Thyroid gland (tissue), 4 donors: ENCODE measurements at regions not wholly inside any gene's neighbourhood (a gene's known extent, or its start where the extent isn't known, plus 50 kb on each side); places are given as distances from the start of the nearest gene placed in this dataset.
"Not testable (repeated sequence)": the region's sequence is repeated elsewhere in the genome, so short reads cannot be mapped to it uniquely, and the experiment has no call there.

Source experiments
- DNase-seq, 2 donors: peaks; one replicate each; pipeline ENCODE4 v3.0.0-alpha.2; 2019
- H3K27ac ChIP-seq, 3 donors: fragments of 200-600 bp; sonication (generic); 1 replicate in 2 of 3; 2 replicates in 1 of 3; pipeline ENCODE4 v1.5.1; 2016 to 2019; ENCODE audit warnings: mild to moderate bottlenecking in 1 of 3, moderate library complexity in 1 of 3
- H3K27me3 ChIP-seq: fragments of 200-600 bp; sonication (generic); one replicate; pipeline ENCODE4 v1.5.1; 2019
- H3K36me3 ChIP-seq, 2 donors: fragments of 200-600 bp; sonication (generic); one replicate each; pipeline ENCODE4 v1.5.1; 2016 to 2019
- H3K4me1 ChIP-seq, 2 donors: fragments of 200-600 bp; sonication (generic); one replicate each; pipeline ENCODE4 v1.5.1; 2017 to 2019
- H3K4me3 ChIP-seq, 3 donors: fragments of 200-600 bp; sonication (generic); replicated peaks in 1 of 3; 1 replicate in 2 of 3; 2 replicates in 1 of 3; pipeline ENCODE4 v1.5.1; 2016; ENCODE audit warnings: mild to moderate bottlenecking in 1 of 3
- H3K9me3 ChIP-seq: fragments of 200-600 bp; sonication (generic); one replicate; pipeline ENCODE4 v1.5.1; 2017
- POLR2A ChIP-seq, 2 donors: fragments of 450-650 bp; IDR thresholded peaks; one replicate each; pipeline ENCODE4 v1.6.1; 2017; ENCODE audit warnings: antibody characterized with exemption in 2 of 2, mild to moderate bottlenecking in 2 of 2, moderate library complexity in 1 of 2
- WGBS, 2 donors: methylation state at CpG; one replicate each; pipeline ENCODE4 v1.1.5; 2017; 5-methylcytosine and 5-hydroxymethylcytosine counted together
- intact Hi-C: fragments of 100-400 bp; cut with DNase I; formaldehyde crosslinking; loops from one replicate; pipeline ENCODE4 v1.15.1; 2023
- TF ChIP-seq, protein P1 (sequence below), 6 experiments: fragments of 200-600 bp in 3 of 6; fragments of 450-650 bp in 3 of 6; sonication (generic) in 3 of 6; IDR thresholded peaks; one replicate each; pipeline ENCODE4 v1.5.1; 2016 to 2019; ENCODE audit warnings: antibody characterized with exemption in 6 of 6, mild to moderate bottlenecking in 2 of 6, inconsistent platforms in 1 of 6, moderate library complexity in 1 of 6

DNA sequence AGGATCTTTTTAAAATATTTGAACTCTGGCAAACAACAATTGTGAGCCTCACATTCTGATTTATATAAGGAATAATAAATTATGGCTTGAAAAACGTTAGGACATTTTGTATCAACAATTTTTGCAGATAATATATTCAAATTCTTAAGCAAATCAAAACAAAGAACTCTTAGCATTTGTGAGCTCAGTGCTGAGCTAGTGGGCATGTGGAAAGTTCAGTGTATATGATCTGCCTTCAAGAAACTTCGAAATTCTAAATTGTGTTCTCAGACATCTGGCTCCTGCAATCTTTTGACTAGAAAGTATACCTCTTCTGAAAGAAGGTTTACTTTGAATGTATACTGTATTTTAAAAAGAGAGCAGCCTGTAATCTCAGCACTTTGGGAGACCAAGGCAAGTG is 122.3 kb upstream of the NEIL3 start:
- Histone ChIP-seq H3K27ac (no peak overlapping the region), H3K4me3 (no peak overlapping the region), H3K27me3 (no peaks in the 10 kb centered on the region), H3K36me3 (no peaks in the 10 kb centered on the region), H3K4me1 (no peaks in the 10 kb centered on the region), H3K9me3 (no peaks in the 10 kb centered on the region)
- TF ChIP-seq, protein P1, sequence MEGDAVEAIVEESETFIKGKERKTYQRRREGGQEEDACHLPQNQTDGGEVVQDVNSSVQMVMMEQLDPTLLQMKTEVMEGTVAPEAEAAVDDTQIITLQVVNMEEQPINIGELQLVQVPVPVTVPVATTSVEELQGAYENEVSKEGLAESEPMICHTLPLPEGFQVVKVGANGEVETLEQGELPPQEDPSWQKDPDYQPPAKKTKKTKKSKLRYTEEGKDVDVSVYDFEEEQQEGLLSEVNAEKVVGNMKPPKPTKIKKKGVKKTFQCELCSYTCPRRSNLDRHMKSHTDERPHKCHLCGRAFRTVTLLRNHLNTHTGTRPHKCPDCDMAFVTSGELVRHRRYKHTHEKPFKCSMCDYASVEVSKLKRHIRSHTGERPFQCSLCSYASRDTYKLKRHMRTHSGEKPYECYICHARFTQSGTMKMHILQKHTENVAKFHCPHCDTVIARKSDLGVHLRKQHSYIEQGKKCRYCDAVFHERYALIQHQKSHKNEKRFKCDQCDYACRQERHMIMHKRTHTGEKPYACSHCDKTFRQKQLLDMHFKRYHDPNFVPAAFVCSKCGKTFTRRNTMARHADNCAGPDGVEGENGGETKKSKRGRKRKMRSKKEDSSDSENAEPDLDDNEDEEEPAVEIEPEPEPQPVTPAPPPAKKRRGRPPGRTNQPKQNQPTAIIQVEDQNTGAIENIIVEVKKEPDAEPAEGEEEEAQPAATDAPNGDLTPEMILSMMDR (IDR thresholded peaks at IDR 0.05), result no peak
- TF ChIP-seq POLR2A (IDR thresholded peaks at IDR 0.05), result no peak
- intact Hi-C loops, result no loop called here
- 56 to 64% methylated on average over 2 of the region's 2 CpGs for WGBS, 2 donors
- DNase-seq, result no peak

DNA sequence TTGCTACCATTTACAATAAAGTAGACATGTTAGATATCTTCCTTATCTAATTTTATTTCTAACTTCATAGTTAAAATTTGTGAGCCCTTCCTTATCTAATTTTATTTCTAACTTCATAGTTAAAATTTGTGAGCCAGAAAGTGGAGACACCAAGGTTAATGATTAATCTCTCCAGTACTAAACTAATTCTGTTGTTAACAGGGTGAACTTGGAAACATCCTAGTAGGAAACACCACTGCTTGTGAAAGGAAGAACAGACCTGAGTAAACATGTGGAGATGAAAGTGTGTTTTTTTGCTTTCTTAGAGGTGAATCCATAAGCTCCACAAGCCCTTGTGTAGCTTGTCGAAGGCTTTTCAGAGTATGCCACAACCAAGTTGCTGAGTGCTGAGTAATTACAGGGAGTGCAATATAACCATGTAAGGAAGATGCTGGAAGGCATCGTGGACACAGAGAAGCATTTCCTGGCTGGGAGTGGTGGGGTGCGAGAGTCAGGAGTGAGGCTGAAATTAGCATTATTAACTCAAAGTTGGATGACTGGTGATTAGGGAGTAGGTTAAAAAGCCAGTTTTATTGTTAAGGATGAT is 118.6 kb upstream of the NEIL3 start:
- WGBS, 2 donors, result 59 to 74% methylated on average over 3 of the region's 3 CpGs
- TF ChIP-seq, protein P1 (IDR thresholded peaks at IDR 0.05), result no peak
- no peak for TF ChIP-seq POLR2A (IDR thresholded peaks at IDR 0.05)
- Histone ChIP-seq H3K9me3 (no peaks in the 10 kb centered on the region), H3K27ac (no peak overlapping the region), H3K4me3 (no peak overlapping the region), H3K36me3 (no peaks in the 10 kb centered on the region), H3K4me1 (no peaks in the 10 kb centered on the region), H3K27me3 (no peaks in the 10 kb centered on the region)
- intact Hi-C loops, result no loop called here
- no peak for DNase-seq

DNA sequence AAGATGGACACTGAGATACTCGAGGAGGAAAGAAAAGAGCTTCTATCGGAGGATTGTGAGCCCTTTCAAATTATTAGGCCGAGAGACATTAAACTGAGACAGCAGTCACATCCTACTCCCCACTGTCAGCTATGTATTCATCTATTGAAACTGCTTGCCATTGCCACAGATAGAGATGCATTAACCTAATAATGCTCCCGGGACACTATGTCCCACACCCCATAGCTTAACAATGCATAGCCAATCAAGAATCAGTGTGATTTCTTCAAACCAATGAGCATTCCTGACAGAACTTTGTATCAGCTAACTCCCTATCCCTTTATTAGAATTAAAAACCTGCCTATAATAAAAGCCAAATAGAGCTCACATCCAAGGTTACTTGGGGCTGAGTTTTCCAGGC is 118.1 kb upstream of the NEIL3 start:
- WGBS, 2 donors, result 65 to 67% methylated on average over 4 of the region's 4 CpGs
- Histone ChIP-seq H3K27ac (no peak overlapping the region), H3K9me3 (no peaks in the 10 kb centered on the region), H3K4me1 (no peaks in the 10 kb centered on the region), H3K4me3 (no peak overlapping the region), H3K36me3 (no peaks in the 10 kb centered on the region), H3K27me3 (no peaks in the 10 kb centered on the region)
- TF ChIP-seq, protein P1 (IDR thresholded peaks at IDR 0.05), result no peak
- no peak for TF ChIP-seq POLR2A (IDR thresholded peaks at IDR 0.05)
- intact Hi-C loops, result no loop called here
- DNase-seq, result no peak

DNA sequence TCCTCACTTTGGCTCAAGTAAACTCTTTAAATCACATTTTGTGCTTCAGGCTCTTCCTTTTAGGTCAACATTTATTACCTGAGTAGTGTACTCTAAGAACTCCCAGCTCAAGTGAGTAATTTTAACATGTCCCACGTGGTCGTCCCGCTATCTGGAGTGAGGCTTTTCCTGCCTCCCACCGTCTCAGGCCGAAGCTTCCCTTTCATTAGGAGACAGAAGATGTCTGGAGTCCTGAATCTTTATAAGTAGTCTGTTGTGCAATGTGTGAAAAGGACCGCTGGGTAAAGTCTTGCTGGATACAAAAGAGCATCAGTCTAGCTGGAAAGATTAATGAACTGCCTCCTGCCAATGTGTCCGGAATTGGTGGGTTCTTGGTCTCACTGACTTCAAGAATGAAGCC is 117.7 kb upstream of the NEIL3 start:
- no peaks in the 10 kb centered on the region for H3K9me3 ChIP-seq
- H3K4me1 ChIP-seq, result no peaks in the 10 kb centered on the region
- no peaks in the 10 kb centered on the region for H3K27me3 ChIP-seq
- TF ChIP-seq, protein P1 (IDR thresholded peaks at IDR 0.05), result no peak
- TF ChIP-seq POLR2A (IDR thresholded peaks at IDR 0.05), result no peak
- no peaks in the 10 kb centered on the region for H3K36me3 ChIP-seq
- DNase-seq, result no peak
- WGBS, 2 donors, result 85 to 88% methylated on average over 7 of the region's 7 CpGs
- intact Hi-C loops, result no loop called here
- H3K27ac ChIP-seq, result no peak overlapping the region
- no peak overlapping the region for H3K4me3 ChIP-seq

DNA sequence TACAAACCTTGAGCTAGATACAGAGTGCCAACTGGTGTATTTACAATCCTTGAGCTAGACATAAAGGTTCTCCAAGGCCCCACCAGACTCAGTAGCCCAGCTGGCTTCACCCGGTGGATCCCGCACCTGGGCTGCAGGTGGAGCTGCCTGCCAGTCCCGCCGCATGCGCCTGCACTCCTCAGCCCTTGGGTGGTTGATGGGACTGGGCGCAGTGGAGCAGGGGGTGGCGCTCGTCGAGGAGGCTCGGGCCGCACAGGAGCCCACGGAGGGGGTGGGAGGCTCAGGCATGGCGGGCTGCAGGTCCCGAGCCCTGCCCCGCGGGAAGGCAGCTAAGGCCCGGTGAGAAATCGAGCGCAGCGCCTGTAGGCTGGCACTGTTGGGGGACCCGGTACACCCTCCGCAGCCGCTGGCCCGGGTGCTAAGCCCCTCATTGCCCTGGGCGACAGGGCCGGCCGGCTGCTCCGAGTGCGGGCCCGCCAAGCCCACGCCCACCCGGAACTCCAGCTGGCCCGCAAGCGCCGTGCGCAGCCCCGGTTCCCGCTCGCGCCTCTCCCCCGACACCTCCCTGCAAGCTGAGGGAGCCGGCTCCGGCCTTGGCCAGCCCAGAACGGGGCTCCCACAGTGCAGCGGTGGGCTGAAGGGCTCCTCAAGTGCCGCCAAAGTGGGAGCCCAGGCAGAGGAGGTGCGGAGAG is 116.5 kb upstream of the NEIL3 start:
- DNase-seq, H3K4me3 ChIP-seq, intact Hi-C loops, H3K27me3 ChIP-seq, H3K9me3 ChIP-seq, H3K27ac ChIP-seq, H3K36me3 ChIP-seq, H3K4me1 ChIP-seq: not testable (repeated sequence)
- WGBS, 2 donors, result 96 to 97% methylated on average over 10 to 25 of the region's 47 CpGs
